Trophoblast cell (in vitro differentiated cells and primary cell): ENCODE measurements at regions not wholly inside any gene's neighbourhood (a gene's known extent, or its start where the extent isn't known, plus 50 kb on each side); places are given as distances from the start of the nearest gene placed in this dataset.

ENCODE experiments used
- DNase-seq, 2 donors: peaks; one replicate each; pipeline ENCODE4 v3.0.0-alpha.2; 2016
- H2AFZ ChIP-seq: 2 replicates; pipeline ENCODE4 v1.6.1; 2013; ENCODE audit warnings: low read length, moderate library complexity, mild to moderate bottlenecking; ENCODE audit not compliant: insufficient read depth, poor library complexity
- H2AK5ac ChIP-seq: 2 replicates; pipeline ENCODE4 v1.6.1; 2013; ENCODE audit warnings: mild to moderate bottlenecking, low read length
- H2BK120ac ChIP-seq: 2 replicates; pipeline ENCODE4 v1.6.1; 2013; ENCODE audit warnings: low read length, mild to moderate bottlenecking, moderate library complexity; ENCODE audit not compliant: insufficient read depth, poor library complexity
- H2BK12ac ChIP-seq: 2 replicates; pipeline ENCODE4 v1.6.1; 2013; ENCODE audit warnings: mild to moderate bottlenecking, low read length, moderate library complexity
- H2BK5ac ChIP-seq: 2 replicates; pipeline ENCODE4 v1.6.1; 2013; ENCODE audit warnings: low read length, low read depth, moderate library complexity, mild to moderate bottlenecking; ENCODE audit not compliant: poor library complexity
- H3K14ac ChIP-seq: 2 replicates; pipeline ENCODE4 v1.6.1; 2013; ENCODE audit warnings: mild to moderate bottlenecking, low read length
- H3K18ac ChIP-seq: 2 replicates; pipeline ENCODE4 v1.6.1; 2013; ENCODE audit warnings: mild to moderate bottlenecking, low read length
- H3K23ac ChIP-seq: 2 replicates; pipeline ENCODE4 v1.6.1; 2013; ENCODE audit warnings: low read length
- H3K27ac ChIP-seq: 2 replicates; pipeline ENCODE4 v1.5.1; 2013; ENCODE audit warnings: low read depth, mild to moderate bottlenecking, inconsistent platforms, low read length, moderate library complexity
- H3K27me3 ChIP-seq: 2 replicates; pipeline ENCODE4 v1.6.1; 2013; ENCODE audit warnings: inconsistent platforms, mild to moderate bottlenecking, low read length, moderate library complexity; ENCODE audit not compliant: insufficient read depth
- H3K36me3 ChIP-seq, 2 experiments: 1 replicate in 1 of 2; 2 replicates in 1 of 2; pipeline ENCODE4 v1.6.1; 2013; ENCODE audit warnings: low read length in 2 of 2, mild to moderate bottlenecking in 2 of 2, moderate library complexity in 1 of 2; ENCODE audit not compliant: insufficient read depth in 2 of 2, control insufficient read depth in 1 of 2
- H3K4ac ChIP-seq: 2 replicates; pipeline ENCODE4 v1.6.1; 2013; ENCODE audit warnings: low read depth, mild to moderate bottlenecking, low read length, moderate library complexity
- H3K4me1 ChIP-seq, 2 experiments: 1 replicate in 1 of 2; 2 replicates in 1 of 2; pipeline ENCODE4 v1.6.1; 2013; ENCODE audit warnings: low read length in 2 of 2, mild to moderate bottlenecking in 2 of 2, moderate library complexity in 1 of 2; ENCODE audit not compliant: insufficient read depth in 2 of 2, control insufficient read depth in 1 of 2
- H3K4me2 ChIP-seq: 2 replicates; pipeline ENCODE4 v1.6.1; 2013; ENCODE audit warnings: inconsistent platforms, mild to moderate bottlenecking, low read length, moderate library complexity
- H3K4me3 ChIP-seq: 2 replicates; pipeline ENCODE4 v1.5.1; 2013; ENCODE audit warnings: mild to moderate bottlenecking, low read depth, low read length, inconsistent platforms
- H3K79me1 ChIP-seq: one replicate; pipeline ENCODE4 v1.6.1; 2013; ENCODE audit warnings: low read length
- H3K79me2 ChIP-seq: 2 replicates; pipeline ENCODE4 v1.6.1; 2013; ENCODE audit warnings: low read length, mild to moderate bottlenecking; ENCODE audit not compliant: control insufficient read depth, insufficient read depth, poor library complexity
- H3K9ac ChIP-seq: 2 replicates; pipeline ENCODE4 v1.6.1; 2013; ENCODE audit warnings: mild to moderate bottlenecking, low read length
- H3K9me3 ChIP-seq: 2 replicates; pipeline ENCODE4 v1.6.1; 2013; ENCODE audit warnings: low read depth, mild to moderate bottlenecking, control low read depth, inconsistent platforms, low read length; ENCODE audit not compliant: insufficient read depth
- H4K12ac ChIP-seq: 2 replicates; pipeline ENCODE4 v1.6.1; 2013; ENCODE audit warnings: low read depth, mild to moderate bottlenecking, low read length, moderate library complexity
- H4K8ac ChIP-seq: 2 replicates; pipeline ENCODE4 v1.6.1; 2013; ENCODE audit warnings: low read depth, mild to moderate bottlenecking, low read length, moderate library complexity
- H4K91ac ChIP-seq: one replicate; pipeline ENCODE4 v1.6.1; 2013; ENCODE audit warnings: low read depth, mild to moderate bottlenecking, low read length, moderate library complexity
- WGBS: extraction: QIAGEN DNeasy Blood & Tissue Kit; methylation state at CpG from one replicate; pipeline ENCODE4 v1.1.7; 2013; ENCODE audit warnings: missing lambda C conversion rate; ENCODE audit not compliant: insufficient read length, insufficient coverage; ENCODE audit errors: extremely low coverage; 5-methylcytosine and 5-hydroxymethylcytosine counted together

DNA sequence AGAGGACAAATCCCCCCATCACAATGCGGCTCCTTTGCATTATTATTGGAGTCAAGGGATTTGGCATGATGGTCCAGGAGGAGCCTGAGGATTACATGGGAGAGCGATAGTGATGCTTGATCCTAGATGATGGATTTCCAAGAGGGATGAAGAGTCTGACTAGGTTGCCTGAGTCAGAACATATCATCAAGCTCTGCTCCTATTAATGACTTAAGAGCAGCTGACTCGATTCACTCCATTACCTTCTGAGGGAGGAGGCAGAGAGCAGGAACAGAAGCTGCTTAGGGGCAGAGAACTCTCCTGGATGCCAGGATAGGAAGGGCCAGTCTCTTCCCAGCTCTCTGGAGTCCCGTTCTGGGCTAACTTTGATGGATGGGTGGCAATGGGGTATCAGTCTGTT is 54.0 kb upstream of the CISTR start:
- no peak overlapping the region for H3K23ac ChIP-seq
- H3K9me3 ChIP-seq: no peaks in the 10 kb centered on the region
- no peaks in the 10 kb centered on the region for H3K36me3 ChIP-seq
- H3K4ac ChIP-seq: no peak overlapping the region
- H2BK120ac ChIP-seq: no peak overlapping the region
- H3K4me1 ChIP-seq: no peaks in the 10 kb centered on the region
- H3K79me1 ChIP-seq: no peaks in the 10 kb centered on the region
- WGBS: no CpG with 5 or more reads among the region's 4 CpGs
- no peak overlapping the region for H2BK12ac ChIP-seq
- H3K18ac ChIP-seq: no peak overlapping the region
- H3K4me3 ChIP-seq: no peak overlapping the region
- no peak overlapping the region for H3K9ac ChIP-seq
- DNase-seq: no peak
- H3K27me3 ChIP-seq: no peaks in the 10 kb centered on the region
- no peak overlapping the region for H4K8ac ChIP-seq
- H3K79me2 ChIP-seq: no peaks in the 10 kb centered on the region
- no peak overlapping the region for H4K12ac ChIP-seq
- no peak overlapping the region for H2AFZ ChIP-seq
- H3K14ac ChIP-seq: no peak overlapping the region
- no peak overlapping the region for H4K91ac ChIP-seq
- H2AK5ac ChIP-seq: no peak overlapping the region
- H2BK5ac ChIP-seq: no peak overlapping the region
- H3K27ac ChIP-seq: no peak overlapping the region
- no peak overlapping the region for H3K4me2 ChIP-seq

DNA sequence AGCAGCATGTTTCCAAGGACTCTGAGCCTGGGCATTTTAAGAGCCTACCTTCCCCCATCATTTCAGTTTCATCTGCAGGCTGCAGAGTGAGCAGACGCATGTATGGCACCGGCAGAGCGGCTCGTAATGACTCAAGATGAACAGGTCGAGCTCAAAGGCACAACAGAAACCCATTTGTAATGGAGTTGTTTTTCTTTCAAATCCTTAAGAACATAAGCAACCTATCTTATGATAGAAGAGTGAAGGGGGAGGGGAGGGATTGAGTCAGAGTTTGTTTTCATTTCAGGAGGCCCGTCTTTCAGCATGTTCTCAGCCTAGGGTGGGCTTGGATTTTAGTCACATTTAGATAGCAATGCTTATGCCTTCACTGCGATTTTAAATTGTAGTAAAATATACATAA is 54.9 kb upstream of the CISTR start:
- no peaks in the 10 kb centered on the region for H3K79me1 ChIP-seq
- H3K4me2 ChIP-seq: no peak overlapping the region
- no peak overlapping the region for H2BK5ac ChIP-seq
- no peak overlapping the region for H3K9ac ChIP-seq
- no peak overlapping the region for H2BK12ac ChIP-seq
- no peak overlapping the region for H3K27ac ChIP-seq
- no peak overlapping the region for H2AK5ac ChIP-seq
- H4K8ac ChIP-seq: no peak overlapping the region
- H3K18ac ChIP-seq: no peak overlapping the region
- no peak overlapping the region for H3K23ac ChIP-seq
- no peak overlapping the region for H3K14ac ChIP-seq
- no peaks in the 10 kb centered on the region for H3K4me1 ChIP-seq
- no peak overlapping the region for H3K4me3 ChIP-seq
- no peak overlapping the region for H3K4ac ChIP-seq
- no peak overlapping the region for H2AFZ ChIP-seq
- no peaks in the 10 kb centered on the region for H3K79me2 ChIP-seq
- no peak for DNase-seq
- peaks cover 2% of the 10 kb centered on the region for H3K27me3 ChIP-seq
- no peak overlapping the region for H2BK120ac ChIP-seq
- no peak overlapping the region for H4K12ac ChIP-seq
- no peaks in the 10 kb centered on the region for H3K9me3 ChIP-seq
- H3K36me3 ChIP-seq: no peaks in the 10 kb centered on the region
- H4K91ac ChIP-seq: no peak overlapping the region
- no CpG with 5 or more reads among the region's 7 CpGs for WGBS

DNA sequence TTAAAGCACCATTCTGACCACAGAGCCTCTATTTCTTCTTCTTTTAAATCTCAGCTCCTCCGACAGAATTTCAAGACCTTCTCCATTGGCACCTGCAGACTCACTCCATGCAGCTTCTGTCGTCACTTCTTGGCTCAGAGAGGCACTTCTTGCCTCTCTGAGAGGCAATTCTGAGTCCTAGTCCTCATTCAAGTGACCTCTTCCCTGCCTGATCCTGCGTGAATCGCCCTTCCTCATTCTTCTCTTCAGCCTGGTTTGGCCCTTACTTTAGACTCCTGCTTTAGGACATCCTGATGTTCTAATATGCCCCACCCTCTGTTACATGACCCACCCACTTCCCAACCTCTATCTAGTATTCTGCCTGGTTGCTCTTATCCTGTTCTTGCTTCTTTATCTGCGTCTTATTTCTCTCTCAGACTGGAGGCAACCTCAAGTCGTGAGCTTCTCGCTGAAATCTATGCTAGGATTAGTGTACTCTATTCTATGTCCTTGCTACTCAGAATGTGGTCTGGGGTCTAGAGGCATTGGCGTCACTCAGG is 55.6 kb upstream of the CISTR start:
- H2AFZ ChIP-seq: no peak overlapping the region
- H2BK12ac ChIP-seq: no peak overlapping the region
- H2AK5ac ChIP-seq: no peak overlapping the region
- H3K9ac ChIP-seq: no peak overlapping the region
- no peak overlapping the region for H2BK120ac ChIP-seq
- no peak overlapping the region for H3K18ac ChIP-seq
- no peak for DNase-seq
- no peaks in the 10 kb centered on the region for H3K9me3 ChIP-seq
- H3K4me2 ChIP-seq: no peak overlapping the region
- H4K12ac ChIP-seq: no peak overlapping the region
- H3K4ac ChIP-seq: no peak overlapping the region
- H3K36me3 ChIP-seq: no peaks in the 10 kb centered on the region
- no peak overlapping the region for H4K8ac ChIP-seq
- no peaks in the 10 kb centered on the region for H3K79me1 ChIP-seq
- no peak overlapping the region for H3K4me3 ChIP-seq
- no peaks in the 10 kb centered on the region for H3K79me2 ChIP-seq
- H4K91ac ChIP-seq: no peak overlapping the region
- H3K14ac ChIP-seq: no peak overlapping the region
- WGBS: no CpG with 5 or more reads among the region's 8 CpGs
- H3K27ac ChIP-seq: no peak overlapping the region
- no peak overlapping the region for H3K23ac ChIP-seq
- H2BK5ac ChIP-seq: no peak overlapping the region
- H3K27me3 ChIP-seq: peaks cover 3% of the 10 kb centered on the region
- no peaks in the 10 kb centered on the region for H3K4me1 ChIP-seq

DNA sequence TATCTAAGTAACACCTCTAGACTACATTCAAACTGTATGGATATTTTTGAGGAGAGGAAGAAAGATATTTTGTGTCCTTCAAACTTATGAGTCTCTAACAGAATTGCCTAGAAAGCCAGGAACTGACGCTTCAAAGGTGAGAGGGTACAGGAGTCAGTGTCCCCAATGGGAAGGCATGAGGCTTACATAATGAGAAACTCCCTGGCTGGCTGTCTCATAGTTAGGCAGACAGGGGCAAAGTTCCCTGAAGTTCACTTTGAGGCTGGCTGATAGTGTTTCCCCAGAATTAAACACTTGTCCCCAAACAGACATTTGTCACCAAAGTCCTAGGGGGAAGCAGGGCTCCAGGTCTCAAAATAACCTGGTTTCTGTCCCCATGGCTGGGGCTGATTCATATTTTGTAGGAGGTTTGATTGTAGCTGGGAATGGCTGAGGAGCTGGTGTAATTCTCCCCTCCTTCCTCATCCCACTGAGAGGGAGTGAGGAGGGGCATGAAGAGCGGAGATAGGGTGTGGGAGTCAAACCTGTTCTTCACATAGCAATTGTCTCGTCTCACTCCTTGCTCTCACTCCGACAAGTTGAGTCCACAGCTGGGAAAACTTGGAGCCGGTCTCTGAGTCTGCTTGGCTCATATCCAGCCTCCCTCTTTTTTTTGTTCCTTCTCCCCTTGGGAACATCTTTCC is 56.4 kb upstream of the CISTR start:
- H3K4me3 ChIP-seq: no peak overlapping the region
- H3K79me1 ChIP-seq: no peaks in the 10 kb centered on the region
- H2BK12ac ChIP-seq: no peak overlapping the region
- no peak overlapping the region for H2BK120ac ChIP-seq
- no peak overlapping the region for H3K4me2 ChIP-seq
- no peak overlapping the region for H2AK5ac ChIP-seq
- no peaks in the 10 kb centered on the region for H3K36me3 ChIP-seq
- no CpG with 5 or more reads among the region's 5 CpGs for WGBS
- no peak overlapping the region for H4K12ac ChIP-seq
- H4K8ac ChIP-seq: no peak overlapping the region
- no peak overlapping the region for H2AFZ ChIP-seq
- H3K27me3 ChIP-seq: peaks cover 3% of the 10 kb centered on the region
- H3K79me2 ChIP-seq: no peaks in the 10 kb centered on the region
- no peak overlapping the region for H3K27ac ChIP-seq
- no peaks in the 10 kb centered on the region for H3K9me3 ChIP-seq
- no peak overlapping the region for H3K18ac ChIP-seq
- H3K23ac ChIP-seq: no peak overlapping the region
- H3K4ac ChIP-seq: no peak overlapping the region
- DNase-seq: no peak
- H3K4me1 ChIP-seq: no peaks in the 10 kb centered on the region
- no peak overlapping the region for H3K9ac ChIP-seq
- no peak overlapping the region for H3K14ac ChIP-seq
- no peak overlapping the region for H2BK5ac ChIP-seq
- H4K91ac ChIP-seq: no peak overlapping the region
